Loucy (cell line): ENCODE measurements at regions not wholly inside any gene's neighbourhood (a gene's known extent, or its start where the extent isn't known, plus 50 kb on each side); places are given as distances from the start of the nearest gene placed in this dataset.
A peak's percentile ranks its signal among the peaks of the same experiment; 100 is the strongest.

Experiments
- H2AFZ ChIP-seq: fragments of 200-600 bp; sonication (generic); 2 replicates; pipeline ENCODE4 v1.6.0; 2016; ENCODE audit warnings: antibody characterized with exemption, mild to moderate bottlenecking, low read length, moderate library complexity
- H3F3A ChIP-seq: fragments of 200-600 bp; 2 replicates; pipeline ENCODE4 v1.6.0; 2016; ENCODE audit warnings: antibody characterized with exemption, low read depth, mild to moderate bottlenecking
- H3K27me3 ChIP-seq: fragments of 200-600 bp; sonication (generic); 2 replicates; pipeline ENCODE4 v1.6.1; 2014; ENCODE audit warnings: low read length, mild to moderate bottlenecking; ENCODE audit not compliant: insufficient read depth, poor library complexity, severe bottlenecking
- H3K36me3 ChIP-seq: fragments of 200-600 bp; sonication (generic); 2 replicates; pipeline ENCODE4 v1.6.1; 2016; ENCODE audit warnings: low read length; ENCODE audit not compliant: insufficient read depth
- H3K4me1 ChIP-seq: fragments of 200-600 bp; sonication (generic); 2 replicates; pipeline ENCODE4 v1.5.1; 2014; ENCODE audit warnings: low read length, mild to moderate bottlenecking; ENCODE audit not compliant: insufficient read depth, poor library complexity, severe bottlenecking
- H3K4me2 ChIP-seq: fragments of 200-600 bp; sonication (generic); 2 replicates; pipeline ENCODE4 v1.6.0; 2014; ENCODE audit warnings: antibody characterized with exemption, low read length, low read depth, mild to moderate bottlenecking; ENCODE audit not compliant: poor library complexity, severe bottlenecking
- H3K4me3 ChIP-seq: fragments of 200-600 bp; sonication (generic); 2 replicates; pipeline ENCODE4 v1.5.1; 2014; ENCODE audit warnings: low read length, mild to moderate bottlenecking, mixed read lengths; ENCODE audit not compliant: poor library complexity, severe bottlenecking
- H3K79me2 ChIP-seq: fragments of 200-600 bp; sonication (generic); 2 replicates; pipeline ENCODE4 v1.6.1; 2014; ENCODE audit warnings: low read length; ENCODE audit not compliant: insufficient read depth
- H3K9ac ChIP-seq: fragments of 200-600 bp; sonication (generic); 2 replicates; pipeline ENCODE4 v1.6.0; 2014; ENCODE audit warnings: mild to moderate bottlenecking, low read depth, low read length, moderate library complexity; ENCODE audit not compliant: poor library complexity, severe bottlenecking
- H3K9me2 ChIP-seq: fragments of 200-600 bp; sonication (generic); replicated peaks from 2 replicates; pipeline ENCODE4 v1.6.1; 2016; ENCODE audit warnings: low read depth, low read length, mixed read lengths
- H3K9me3 ChIP-seq: fragments of 200-600 bp; sonication (generic); 2 replicates; pipeline ENCODE4 v1.6.1; 2014; ENCODE audit warnings: mild to moderate bottlenecking, antibody characterized with exemption, low read length, low read depth; ENCODE audit not compliant: insufficient read depth
- H4K20me1 ChIP-seq: fragments of 200-600 bp; sonication (generic); 2 replicates; pipeline ENCODE4 v1.6.0; 2014; ENCODE audit warnings: antibody characterized with exemption, low read length, mild to moderate bottlenecking; ENCODE audit not compliant: insufficient read depth, poor library complexity, severe bottlenecking
- EZH2phosphoT487 ChIP-seq: fragments of 200-600 bp; IDR thresholded peaks from 2 replicates; pipeline ENCODE4 v1.6.1; 2018; ENCODE audit warnings: antibody characterized with exemption, mild to moderate bottlenecking, moderate library complexity, borderline replicate concordance
- TF ChIP-seq, protein P1 (sequence below): fragments of 200-600 bp; sonication (generic); conservative IDR thresholded peaks from 2 replicates; pipeline ENCODE4 v1.5.1; 2014; ENCODE audit warnings: mild to moderate bottlenecking, antibody characterized with exemption, low read length

DNA sequence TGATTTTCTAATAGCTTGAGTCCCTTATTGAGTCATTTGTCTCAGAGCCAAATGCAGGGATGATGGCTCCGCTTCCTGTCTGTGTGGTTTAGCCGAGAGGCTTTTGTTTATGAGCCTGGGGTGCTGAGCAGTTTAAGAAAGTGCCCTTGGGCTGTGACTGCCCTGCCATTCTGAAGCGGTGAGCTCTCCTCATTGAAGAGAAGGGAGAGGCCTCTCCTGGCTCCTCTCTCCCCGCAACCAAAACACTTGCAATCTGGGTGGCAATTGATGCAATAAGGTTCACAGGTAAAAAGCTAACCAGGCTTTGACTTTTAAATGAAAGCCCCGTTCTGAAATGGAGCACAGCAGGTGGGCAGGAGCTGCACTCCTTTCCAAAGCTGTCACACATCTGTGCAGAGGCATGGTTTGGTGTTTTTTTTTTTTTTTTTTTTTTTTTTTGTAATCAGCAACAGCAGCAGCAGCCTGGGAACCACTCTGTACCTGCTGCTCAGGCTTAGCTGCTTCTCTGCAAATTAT, 403.7 kb downstream of the SIPA1L2 start:
- TF ChIP-seq, protein P1, sequence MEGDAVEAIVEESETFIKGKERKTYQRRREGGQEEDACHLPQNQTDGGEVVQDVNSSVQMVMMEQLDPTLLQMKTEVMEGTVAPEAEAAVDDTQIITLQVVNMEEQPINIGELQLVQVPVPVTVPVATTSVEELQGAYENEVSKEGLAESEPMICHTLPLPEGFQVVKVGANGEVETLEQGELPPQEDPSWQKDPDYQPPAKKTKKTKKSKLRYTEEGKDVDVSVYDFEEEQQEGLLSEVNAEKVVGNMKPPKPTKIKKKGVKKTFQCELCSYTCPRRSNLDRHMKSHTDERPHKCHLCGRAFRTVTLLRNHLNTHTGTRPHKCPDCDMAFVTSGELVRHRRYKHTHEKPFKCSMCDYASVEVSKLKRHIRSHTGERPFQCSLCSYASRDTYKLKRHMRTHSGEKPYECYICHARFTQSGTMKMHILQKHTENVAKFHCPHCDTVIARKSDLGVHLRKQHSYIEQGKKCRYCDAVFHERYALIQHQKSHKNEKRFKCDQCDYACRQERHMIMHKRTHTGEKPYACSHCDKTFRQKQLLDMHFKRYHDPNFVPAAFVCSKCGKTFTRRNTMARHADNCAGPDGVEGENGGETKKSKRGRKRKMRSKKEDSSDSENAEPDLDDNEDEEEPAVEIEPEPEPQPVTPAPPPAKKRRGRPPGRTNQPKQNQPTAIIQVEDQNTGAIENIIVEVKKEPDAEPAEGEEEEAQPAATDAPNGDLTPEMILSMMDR: no peak
- no peak for TF ChIP-seq EZH2phosphoT487
- Histone ChIP-seq H3K9me2 (no peaks in the 10 kb centered on the region), H3K9me3 (no peaks in the 10 kb centered on the region), H3K27me3 (no peaks in the 10 kb centered on the region), H3K4me1 (peaks cover 39% of the 10 kb centered on the region), H3K4me2 (peak overlapping the region; percentile 71), H3K36me3 (no peaks in the 10 kb centered on the region), H3K4me3 (peak overlapping the region; percentile 41), H4K20me1 (no peaks in the 10 kb centered on the region), H3K79me2 (no peaks in the 10 kb centered on the region), H3K9ac (peak overlapping the region; percentile 17), H3F3A (no peaks in the 10 kb centered on the region), H2AFZ (peak overlapping the region; percentile 71)

DNA sequence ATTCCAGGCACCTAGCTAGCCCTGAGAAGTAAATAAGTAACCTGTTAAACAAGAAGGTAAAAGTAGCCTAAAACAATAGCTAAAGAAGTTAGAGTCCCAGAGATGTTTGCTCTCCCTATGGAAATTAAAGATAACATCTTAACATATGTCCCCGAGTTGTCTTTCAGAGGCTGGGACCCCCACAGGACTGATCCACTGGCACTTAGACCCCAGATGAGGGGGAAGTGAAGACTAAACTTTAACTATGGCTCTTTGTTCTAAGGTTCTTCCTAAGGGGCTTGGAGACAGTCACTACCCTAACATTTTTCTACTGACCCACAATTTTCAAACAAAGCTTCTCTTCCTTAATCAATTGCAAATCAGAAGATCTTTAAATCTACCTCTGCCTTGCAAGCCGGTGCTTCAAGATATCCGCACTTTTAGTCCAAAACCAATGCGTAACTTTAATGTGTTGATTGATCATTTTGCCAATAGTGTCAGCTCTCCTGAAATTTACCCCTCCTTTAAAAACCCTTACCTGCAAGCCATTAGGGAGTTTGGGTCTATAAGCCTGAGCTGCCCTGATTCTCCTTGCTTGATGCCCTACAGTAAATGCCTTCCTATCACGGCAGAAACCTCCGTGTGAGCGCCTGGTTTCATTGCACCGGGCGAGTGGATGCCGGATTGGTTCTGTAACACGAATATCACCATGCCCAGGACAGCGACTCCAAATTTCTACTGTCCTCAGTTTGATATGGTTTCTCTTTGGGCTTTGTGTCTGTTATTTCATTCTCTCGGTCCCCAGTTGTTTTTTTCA, 404.4 kb downstream of the SIPA1L2 start:
- H3K9ac ChIP-seq: no peak overlapping the region
- no peak for TF ChIP-seq EZH2phosphoT487
- TF ChIP-seq, protein P1: no peak
- no peaks in the 10 kb centered on the region for H3K9me2 ChIP-seq
- no peak overlapping the region for H3K4me3 ChIP-seq
- peaks cover 39% of the 10 kb centered on the region for H3K4me1 ChIP-seq
- H3F3A ChIP-seq: no peaks in the 10 kb centered on the region
- H3K9me3 ChIP-seq: no peaks in the 10 kb centered on the region
- H4K20me1 ChIP-seq: no peaks in the 10 kb centered on the region
- no peaks in the 10 kb centered on the region for H3K36me3 ChIP-seq
- no peaks in the 10 kb centered on the region for H3K79me2 ChIP-seq
- H3K4me2 ChIP-seq: peak overlapping the region; percentile 71
- H3K27me3 ChIP-seq: no peaks in the 10 kb centered on the region
- H2AFZ ChIP-seq: no peak overlapping the region

DNA sequence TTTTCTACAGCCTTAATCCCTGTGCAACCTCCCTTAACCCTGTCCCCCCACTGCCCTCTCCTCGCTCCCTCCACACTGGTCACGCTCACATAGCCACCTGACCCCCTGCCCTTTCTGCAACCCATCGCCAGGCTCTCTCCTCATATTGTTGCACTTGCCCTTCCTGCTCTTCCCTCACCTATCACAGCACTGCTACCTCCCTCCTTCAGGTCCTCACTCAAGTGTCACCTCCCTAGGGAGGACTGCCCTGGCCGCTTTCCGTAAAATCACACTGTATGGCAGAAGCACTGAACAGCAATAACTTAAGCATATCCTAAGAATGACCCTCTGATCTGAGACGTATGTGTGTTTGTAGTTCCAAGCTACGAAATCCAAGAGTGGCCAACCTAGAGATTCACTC, 406.0 kb downstream of the SIPA1L2 start:
- TF ChIP-seq EZH2phosphoT487: no peak
- TF ChIP-seq, protein P1: no peak
- no peak overlapping the region for H3K9ac ChIP-seq
- no peaks in the 10 kb centered on the region for H3K36me3 ChIP-seq
- H3K4me1 ChIP-seq: peaks cover 39% of the 10 kb centered on the region
- H3K9me2 ChIP-seq: no peaks in the 10 kb centered on the region
- no peaks in the 10 kb centered on the region for H3F3A ChIP-seq
- no peaks in the 10 kb centered on the region for H3K79me2 ChIP-seq
- H3K4me2 ChIP-seq: no peak overlapping the region
- no peaks in the 10 kb centered on the region for H4K20me1 ChIP-seq
- H3K9me3 ChIP-seq: no peaks in the 10 kb centered on the region
- H3K27me3 ChIP-seq: no peaks in the 10 kb centered on the region
- H2AFZ ChIP-seq: peak overlapping the region; percentile 14
- no peak overlapping the region for H3K4me3 ChIP-seq
